ENCODE measurements at regions not wholly inside any gene's neighbourhood (a gene's known extent, or its start where the extent isn't known, plus 50 kb on each side); places are given as distances from the start of the nearest gene placed in this dataset.

DNA sequence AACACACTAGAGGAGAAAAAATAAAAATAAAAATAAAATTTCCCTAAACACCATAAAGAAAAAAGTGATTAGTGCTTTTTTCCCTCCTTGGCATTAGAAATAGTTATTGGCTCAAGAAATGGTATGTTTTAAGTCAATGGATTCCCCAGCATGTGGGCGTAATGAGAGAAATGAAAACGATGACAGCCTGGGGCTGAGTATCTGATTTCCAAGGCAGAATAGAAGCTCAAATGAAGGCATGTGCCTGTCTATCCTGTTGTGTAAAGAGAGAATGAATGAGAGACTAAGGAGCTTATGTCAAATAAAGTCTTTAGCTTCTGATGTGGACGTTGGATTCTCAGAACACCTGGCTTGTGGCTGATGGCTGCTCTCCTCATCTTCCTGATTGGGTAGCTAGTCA, 1408.4 kb upstream of the TMEM132C start:
- Mint-ChIP-seq H3K27ac (ENCODE audit: unreplicated experiment) (no peak overlapping the region), H3K4me1 (ENCODE audit: low read depth, unreplicated experiment) (no peaks in the 10 kb centered on the region), H3K27me3 (ENCODE audit: unreplicated experiment) (no peaks in the 10 kb centered on the region), H3K9me3 (ENCODE audit: low read depth, unreplicated experiment) (peaks cover 4% of the 10 kb centered on the region), H3K36me3 (ENCODE audit: insufficient read depth, unreplicated experiment) (no peaks in the 10 kb centered on the region), H3K4me3 (ENCODE audit: low read depth, unreplicated experiment) (no peak overlapping the region)
- CTCF ChIA-PET: no interaction called here
- TF ChIP-seq CTCF (IDR thresholded peaks at IDR 0.05; ENCODE audit: unreplicated experiment): no peak
- BruUV-seq (replicated peaks): no TSS peak
- intact Hi-C loops (cut with micrococcal nuclease; ENCODE audit: unreplicated experiment): no loop called here
- no peak for DNase-seq

GRCh38 chr12:126860210-126860609, 1406.8 kb upstream of the TMEM132C start:
- intact Hi-C loops (cut with micrococcal nuclease; ENCODE audit: unreplicated experiment): no loop called here
- no peak overlapping the region for H3K4me3 Mint-ChIP-seq (ENCODE audit: low read depth, unreplicated experiment)
- no peaks in the 10 kb centered on the region for H3K27me3 Mint-ChIP-seq (ENCODE audit: unreplicated experiment)
- peaks cover 4% of the 10 kb centered on the region for H3K9me3 Mint-ChIP-seq (ENCODE audit: low read depth, unreplicated experiment)
- H3K36me3 Mint-ChIP-seq (ENCODE audit: insufficient read depth, unreplicated experiment): no peaks in the 10 kb centered on the region
- H3K4me1 Mint-ChIP-seq (ENCODE audit: low read depth, unreplicated experiment): no peaks in the 10 kb centered on the region
- no TSS peak for BruUV-seq (replicated peaks)
- no peak for TF ChIP-seq CTCF (IDR thresholded peaks at IDR 0.05; ENCODE audit: unreplicated experiment)
- no peak overlapping the region for H3K27ac Mint-ChIP-seq (ENCODE audit: unreplicated experiment)
- DNase-seq: no peak
- CTCF ChIA-PET: no interaction called here

- no peaks in the 10 kb centered on the region for H3K27me3 Mint-ChIP-seq (ENCODE audit: unreplicated experiment)
- intact Hi-C loops (cut with micrococcal nuclease; ENCODE audit: unreplicated experiment): no loop called here
- H3K4me3 Mint-ChIP-seq (ENCODE audit: low read depth, unreplicated experiment): no peak overlapping the region
- no peak for TF ChIP-seq CTCF (IDR thresholded peaks at IDR 0.05; ENCODE audit: unreplicated experiment)
- no peaks in the 10 kb centered on the region for H3K36me3 Mint-ChIP-seq (ENCODE audit: insufficient read depth, unreplicated experiment)
- no peak for DNase-seq
- no TSS peak for BruUV-seq (replicated peaks)
- peaks cover 6% of the 10 kb centered on the region for H3K9me3 Mint-ChIP-seq (ENCODE audit: low read depth, unreplicated experiment)
- CTCF ChIA-PET: no interaction called here
- H3K27ac Mint-ChIP-seq (ENCODE audit: unreplicated experiment): no peak overlapping the region
- no peaks in the 10 kb centered on the region for H3K4me1 Mint-ChIP-seq (ENCODE audit: low read depth, unreplicated experiment)
Measured at GRCh38 chr12:126862500-126862899, 1404.5 kb upstream of the TMEM132C start.

DNA sequence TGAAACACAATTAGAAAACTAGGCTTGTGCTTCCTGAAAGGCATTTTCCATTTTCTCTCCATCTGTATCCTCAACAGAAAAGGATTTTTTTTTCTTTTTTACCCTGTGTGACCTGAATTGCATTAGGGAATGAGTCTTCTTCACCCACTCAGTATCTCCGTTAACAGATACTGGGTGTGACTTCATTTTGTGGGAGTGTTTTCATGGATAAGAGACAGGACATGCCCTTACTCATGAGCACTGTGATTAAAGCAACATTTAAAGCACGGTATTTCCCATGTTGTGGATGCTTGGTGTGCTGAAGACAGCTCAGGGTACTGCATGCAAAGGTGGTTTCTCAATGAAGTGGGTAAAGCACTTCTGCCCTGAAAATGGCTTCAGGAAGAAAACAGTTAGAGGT, 1397.3 kb upstream of the TMEM132C start:
- CTCF ChIA-PET: no interaction called here
- intact Hi-C loops (cut with micrococcal nuclease; ENCODE audit: unreplicated experiment): loop anchor here (10.0 kb wide), 2 partner anchors 165 to 245 kb away; no protein-coding TSS in a partner anchor
- H3K27me3 Mint-ChIP-seq (ENCODE audit: unreplicated experiment): no peaks in the 10 kb centered on the region

More for the DNA sequence above, 1397.3 kb upstream of the TMEM132C start:
- BruUV-seq (replicated peaks): no TSS peak
- H3K4me3 Mint-ChIP-seq (ENCODE audit: low read depth, unreplicated experiment): no peak overlapping the region
- H3K36me3 Mint-ChIP-seq (ENCODE audit: insufficient read depth, unreplicated experiment): no peaks in the 10 kb centered on the region
- peaks cover 7% of the 10 kb centered on the region for H3K9me3 Mint-ChIP-seq (ENCODE audit: low read depth, unreplicated experiment)
- no peaks in the 10 kb centered on the region for H3K4me1 Mint-ChIP-seq (ENCODE audit: low read depth, unreplicated experiment)
- DNase-seq: no peak
- no peak overlapping the region for H3K27ac Mint-ChIP-seq (ENCODE audit: unreplicated experiment)
- TF ChIP-seq CTCF (IDR thresholded peaks at IDR 0.05; ENCODE audit: unreplicated experiment): no peak
